Ovary (tissue), 7 donors: ENCODE measurements at regions not wholly inside any gene's neighbourhood (a gene's known extent, or its start where the extent isn't known, plus 50 kb on each side); places are given as distances from the start of the nearest gene placed in this dataset.

Experiments
- DNase-seq, 5 donors: peaks; one replicate each; pipeline ENCODE4 v3.0.0-alpha.2; 2019 to 2020
- H3K27ac ChIP-seq, 2 donors: fragments of 200-600 bp; one replicate each; pipeline versions ENCODE4 v1.5.1 to v1.8.0; 2019 to 2022
- H3K27me3 ChIP-seq: fragments of 200-600 bp; one replicate; pipeline ENCODE4 v1.8.0; 2022
- H3K36me3 ChIP-seq: fragments of 200-600 bp; sonication (generic); one replicate; pipeline ENCODE4 v1.5.1; 2019
- H3K4me1 ChIP-seq: one replicate; pipeline ENCODE4 v1.8.1; 2013; ENCODE audit warnings: mild to moderate bottlenecking, moderate library complexity; ENCODE audit not compliant: insufficient read depth
- H3K4me3 ChIP-seq: fragments of 200-600 bp; sonication (generic); one replicate; pipeline ENCODE4 v1.5.1; 2017
- H3K9me3 ChIP-seq, 2 donors: fragments of 200-600 bp in 1 of 2; sonication (generic) in 1 of 2; one replicate each; pipeline versions ENCODE4 v1.5.1 to v1.8.1; 2013 to 2019; ENCODE audit warnings: mild to moderate bottlenecking in 1 of 2, moderate library complexity in 1 of 2
- EP300 ChIP-seq: sonication (generic); formaldehyde crosslinking; IDR thresholded peaks from one replicate; pipeline ENCODE4 v1.6.1; 2017; ENCODE audit warnings: antibody characterized with exemption
- POLR2A ChIP-seq: fragments of 450-650 bp; IDR thresholded peaks from one replicate; pipeline ENCODE4 v1.6.1; 2017; ENCODE audit warnings: antibody characterized with exemption, mild to moderate bottlenecking, moderate library complexity
- WGBS, 3 donors: extraction: QIAGEN DNeasy Blood & Tissue Kit in 1 of 3; methylation state at CpG; one replicate each; pipeline versions ENCODE4 v1.1.5 to v1.1.7; 2013 to 2017; 5-methylcytosine and 5-hydroxymethylcytosine counted together
- intact Hi-C, 4 donors: fragments of 100-400 bp; cut with DNase I; formaldehyde crosslinking; loops; one replicate each; pipeline versions ENCODE4 v1.11.0 to v1.15.1; 2022 to 2023
- TF ChIP-seq, protein P1 (sequence below), 3 donors: fragments of 450-650 bp in 2 of 3; fragments of 200-600 bp in 1 of 3; IDR thresholded peaks; one replicate each; pipeline versions ENCODE4 v1.5.1 to v1.8.0; 2016 to 2022; ENCODE audit warnings: antibody characterized with exemption in 3 of 3, mild to moderate bottlenecking in 1 of 3
- donor health status: DM: no; HTN: no; CAD: no; lungs with moderate emphysema.
- donor health status: DM: no; HTN: no; CAD: no.
- donor health status: Bipolar disorder and iron deficiency.
- donor health status: DM: no; HTN: no; CAD: no.
- donor health status: DM: yes; HTN: yes; CAD: no.

DNA sequence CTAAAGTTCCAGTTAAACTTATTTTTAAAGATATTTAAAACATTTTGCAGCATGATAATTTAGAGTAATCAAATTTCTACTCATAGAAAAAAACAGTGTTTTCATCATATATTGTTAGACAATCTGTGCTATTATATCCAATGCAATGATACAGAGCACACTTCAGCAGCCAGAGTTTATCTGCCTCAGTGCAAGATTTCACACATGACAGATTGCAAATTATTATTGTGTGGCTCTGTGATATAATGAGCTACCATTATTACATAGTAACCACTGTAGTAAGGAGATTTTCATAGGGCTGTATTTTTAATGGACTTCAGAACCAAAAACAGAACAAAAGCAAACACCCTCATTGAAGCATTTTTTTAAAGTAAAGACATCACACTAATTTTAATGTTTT is 762.4 kb downstream of the DSC3 start:
- no peaks in the 10 kb centered on the region for H3K4me1 ChIP-seq
- no peaks in the 10 kb centered on the region for H3K9me3 ChIP-seq
- H3K27ac ChIP-seq = no peak overlapping the region
- TF ChIP-seq, protein P1, sequence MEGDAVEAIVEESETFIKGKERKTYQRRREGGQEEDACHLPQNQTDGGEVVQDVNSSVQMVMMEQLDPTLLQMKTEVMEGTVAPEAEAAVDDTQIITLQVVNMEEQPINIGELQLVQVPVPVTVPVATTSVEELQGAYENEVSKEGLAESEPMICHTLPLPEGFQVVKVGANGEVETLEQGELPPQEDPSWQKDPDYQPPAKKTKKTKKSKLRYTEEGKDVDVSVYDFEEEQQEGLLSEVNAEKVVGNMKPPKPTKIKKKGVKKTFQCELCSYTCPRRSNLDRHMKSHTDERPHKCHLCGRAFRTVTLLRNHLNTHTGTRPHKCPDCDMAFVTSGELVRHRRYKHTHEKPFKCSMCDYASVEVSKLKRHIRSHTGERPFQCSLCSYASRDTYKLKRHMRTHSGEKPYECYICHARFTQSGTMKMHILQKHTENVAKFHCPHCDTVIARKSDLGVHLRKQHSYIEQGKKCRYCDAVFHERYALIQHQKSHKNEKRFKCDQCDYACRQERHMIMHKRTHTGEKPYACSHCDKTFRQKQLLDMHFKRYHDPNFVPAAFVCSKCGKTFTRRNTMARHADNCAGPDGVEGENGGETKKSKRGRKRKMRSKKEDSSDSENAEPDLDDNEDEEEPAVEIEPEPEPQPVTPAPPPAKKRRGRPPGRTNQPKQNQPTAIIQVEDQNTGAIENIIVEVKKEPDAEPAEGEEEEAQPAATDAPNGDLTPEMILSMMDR (IDR thresholded peaks at IDR 0.05) = no peak
- no peak for TF ChIP-seq EP300
- DNase-seq = no peak
- intact Hi-C loops = no loop called here
- no peak overlapping the region for H3K4me3 ChIP-seq
- no peaks in the 10 kb centered on the region for H3K36me3 ChIP-seq
- H3K27me3 ChIP-seq = no peaks in the 10 kb centered on the region

- WGBS, 3 donors = 84 to 96% (median 94%) methylated on average over 1 of the region's 1 CpG
- Histone ChIP-seq H3K4me3 (no peak overlapping the region), H3K36me3 (no peaks in the 10 kb centered on the region), H3K4me1 (no peaks in the 10 kb centered on the region), H3K27ac (no peak overlapping the region), H3K9me3 (no peaks in the 10 kb centered on the region), H3K27me3 (no peaks in the 10 kb centered on the region)
- intact Hi-C loops = no loop called here
- TF ChIP-seq, protein P1 (IDR thresholded peaks at IDR 0.05) = no peak
- TF ChIP-seq POLR2A (no peak), EP300 (no peak)
- no peak for DNase-seq
Measured at GRCh38 chr18:30277676-30278075, 764.9 kb downstream of the DSC3 start.

GRCh38 chr18:30271716-30272115 is 770.8 kb downstream of the DSC3 start:
- Histone ChIP-seq H3K4me1 (no peaks in the 10 kb centered on the region), H3K27ac (no peak overlapping the region), H3K9me3 (no peaks in the 10 kb centered on the region), H3K36me3 (no peaks in the 10 kb centered on the region), H3K4me3 (no peak overlapping the region), H3K27me3 (no peaks in the 10 kb centered on the region)
- DNase-seq = no peak
- intact Hi-C loops = no loop called here
- WGBS, 3 donors = 81 to 86% (median 86%) methylated on average over 3 of the region's 3 CpGs
- TF ChIP-seq EP300 (no peak), POLR2A (no peak)
- TF ChIP-seq, protein P1 (IDR thresholded peaks at IDR 0.05) = no peak

DNA sequence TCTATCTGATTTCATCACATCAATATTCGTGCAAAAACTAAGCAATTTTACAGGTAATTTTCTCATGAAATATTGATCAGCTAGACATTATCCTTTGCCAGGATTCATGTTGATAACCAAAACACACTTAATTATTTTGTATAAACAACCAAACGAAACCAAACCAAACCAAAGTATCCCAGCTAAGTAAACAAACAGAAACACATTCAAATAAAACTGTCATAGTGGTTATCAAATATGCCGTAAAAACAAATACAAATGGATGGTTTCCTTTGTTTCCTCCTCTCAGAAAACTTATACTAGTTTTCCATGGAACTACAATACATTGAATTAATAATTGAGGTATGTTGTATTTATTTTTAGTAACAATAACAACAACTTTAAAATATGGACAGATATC is 777.4 kb downstream of the DSC3 start:
- Histone ChIP-seq H3K27me3 (peaks cover 5% of the 10 kb centered on the region), H3K9me3 (no peaks in the 10 kb centered on the region), H3K36me3 (no peaks in the 10 kb centered on the region), H3K4me1 (no peaks in the 10 kb centered on the region), H3K27ac (no peak overlapping the region), H3K4me3 (no peak overlapping the region)
- no peak for DNase-seq
- WGBS, 3 donors = 66 to 71% (median 71%) methylated on average over 3 of the region's 3 CpGs
- intact Hi-C loops = loop anchor here in 1 of 4 donors (10.0 kb wide), 1 partner anchor 70 kb away; no protein-coding TSS in a partner anchor
- TF ChIP-seq, protein P1 (IDR thresholded peaks at IDR 0.05) = no peak
- TF ChIP-seq POLR2A = no peak
- no peak for TF ChIP-seq EP300

- Histone ChIP-seq H3K27me3 (no peaks in the 10 kb centered on the region), H3K36me3 (no peaks in the 10 kb centered on the region), H3K27ac (no peak overlapping the region), H3K9me3 (no peaks in the 10 kb centered on the region), H3K4me3 (no peak overlapping the region), H3K4me1 (no peaks in the 10 kb centered on the region)
- DNase-seq = no peak
- intact Hi-C loops = no loop called here
- WGBS, 3 donors = 82 to 89% (median 83%) methylated on average over 2 of the region's 2 CpGs
- TF ChIP-seq, protein P1 (IDR thresholded peaks at IDR 0.05) = no peak
- TF ChIP-seq EP300 (no peak), POLR2A (no peak)
Measured at GRCh38 chr18:30254331-30254730, 788.2 kb downstream of the DSC3 start.
